Fibroblast of lung (primary cell): ENCODE measurements at regions not wholly inside any gene's neighbourhood (a gene's known extent, or its start where the extent isn't known, plus 50 kb on each side); places are given as distances from the start of the nearest gene placed in this dataset.

Source experiments
- DNase-seq, 2 donors: peaks; one replicate each; pipeline versions ENCODE4 v3.0.0 to v3.0.0-alpha.2; 2010; ENCODE audit warnings: low read depth in 2 of 2
- H2AFZ ChIP-seq: 2 replicates; pipeline ENCODE4 v1.5.1; 2012; ENCODE audit warnings: low read length, control low read depth, inconsistent platforms
- H3K27ac ChIP-seq: 2 replicates; pipeline ENCODE4 v1.5.1; 2011; ENCODE audit warnings: low read length, control low read depth; ENCODE audit not compliant: insufficient read depth
- H3K27me3 ChIP-seq: 2 replicates; pipeline ENCODE4 v1.5.1; 2011; ENCODE audit warnings: mild to moderate bottlenecking, low read length; ENCODE audit not compliant: control insufficient read depth, insufficient read depth
- H3K36me3 ChIP-seq: 2 replicates; pipeline ENCODE4 v1.5.1; 2011; ENCODE audit warnings: low read length; ENCODE audit not compliant: control insufficient read depth, insufficient read depth
- H3K4me1 ChIP-seq: 2 replicates; pipeline ENCODE4 v1.5.1; 2011; ENCODE audit warnings: low read length; ENCODE audit not compliant: control insufficient read depth, insufficient read depth; ENCODE audit errors: extremely low read depth
- H3K4me2 ChIP-seq: 2 replicates; pipeline ENCODE4 v1.5.1; 2011; ENCODE audit warnings: low read length, control low read depth; ENCODE audit not compliant: insufficient read depth; ENCODE audit errors: extremely low read depth
- H3K4me3 ChIP-seq, 4 experiments: fragments of 200-600 bp in 1 of 4; sonication (generic) in 1 of 4; replicated peaks in 1 of 4; 2 replicates each; pipeline ENCODE4 v1.5.1; 2011 to 2016; ENCODE audit warnings: low read length in 4 of 4, low read depth in 3 of 4, mild to moderate bottlenecking in 3 of 4, control low read depth in 2 of 4, inconsistent platforms in 1 of 4, mixed read lengths in 1 of 4; ENCODE audit not compliant: insufficient read depth in 1 of 4; ENCODE audit errors: control extremely low read depth in 1 of 4
- H3K79me2 ChIP-seq: 2 replicates; pipeline ENCODE4 v1.5.1; 2012; ENCODE audit warnings: mild to moderate bottlenecking, low read length, inconsistent platforms; ENCODE audit not compliant: control insufficient read depth, insufficient read depth
- H3K9ac ChIP-seq: 2 replicates; pipeline ENCODE4 v1.5.1; 2011; ENCODE audit warnings: mild to moderate bottlenecking, low read length, control low read depth; ENCODE audit not compliant: insufficient read depth
- H3K9me3 ChIP-seq: 2 replicates; pipeline ENCODE4 v1.5.1; 2012; ENCODE audit warnings: low read depth, low read length; ENCODE audit not compliant: control insufficient read depth, insufficient read depth
- H4K20me1 ChIP-seq: 2 replicates; pipeline ENCODE4 v1.5.1; 2011; ENCODE audit warnings: low read length; ENCODE audit not compliant: control insufficient read depth, insufficient read depth; ENCODE audit errors: extremely low read depth
- EZH2 ChIP-seq: IDR thresholded peaks from 2 replicates; pipeline ENCODE4 v1.5.1; 2012; ENCODE audit warnings: low read length, control low read depth, mild to moderate bottlenecking; ENCODE audit errors: missing control alignments
- TF ChIP-seq, protein P1 (sequence below), 2 donors: IDR thresholded peaks in 1 of 2; conservative IDR thresholded peaks in 1 of 2; 1 replicate in 1 of 2; 2 replicates in 1 of 2; pipeline ENCODE4 v1.5.1; 2011 to 2012; ENCODE audit warnings: low read length in 2 of 2, control low read depth in 1 of 2, inconsistent platforms in 1 of 2, low read depth in 1 of 2, mild to moderate bottlenecking in 1 of 2

DNA sequence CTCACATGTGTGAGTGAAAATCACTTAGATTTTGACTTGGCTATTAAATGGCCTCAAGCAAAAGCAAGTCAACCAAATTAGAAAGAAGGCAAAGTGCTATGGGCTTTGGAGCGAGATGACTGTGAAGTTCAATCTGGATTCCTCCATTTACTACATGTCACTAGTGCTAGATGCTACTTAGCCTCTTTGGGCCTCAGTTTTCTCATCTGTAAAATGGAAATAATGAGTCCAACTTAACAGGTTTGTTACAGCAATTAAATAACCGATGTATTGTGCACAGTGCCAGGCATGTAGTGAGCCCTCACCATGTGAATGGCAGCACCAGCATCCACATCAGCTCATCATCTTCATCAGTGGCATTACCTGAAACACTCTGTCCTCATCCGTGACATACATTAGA is 376.3 kb downstream of the MTX2 start:
- no peaks in the 10 kb centered on the region for H3K9me3 ChIP-seq
- no peak overlapping the region for H3K4me2 ChIP-seq
- no peak overlapping the region for H3K4me3 ChIP-seq
- H3K9ac ChIP-seq = no peak overlapping the region
- TF ChIP-seq, protein P1, sequence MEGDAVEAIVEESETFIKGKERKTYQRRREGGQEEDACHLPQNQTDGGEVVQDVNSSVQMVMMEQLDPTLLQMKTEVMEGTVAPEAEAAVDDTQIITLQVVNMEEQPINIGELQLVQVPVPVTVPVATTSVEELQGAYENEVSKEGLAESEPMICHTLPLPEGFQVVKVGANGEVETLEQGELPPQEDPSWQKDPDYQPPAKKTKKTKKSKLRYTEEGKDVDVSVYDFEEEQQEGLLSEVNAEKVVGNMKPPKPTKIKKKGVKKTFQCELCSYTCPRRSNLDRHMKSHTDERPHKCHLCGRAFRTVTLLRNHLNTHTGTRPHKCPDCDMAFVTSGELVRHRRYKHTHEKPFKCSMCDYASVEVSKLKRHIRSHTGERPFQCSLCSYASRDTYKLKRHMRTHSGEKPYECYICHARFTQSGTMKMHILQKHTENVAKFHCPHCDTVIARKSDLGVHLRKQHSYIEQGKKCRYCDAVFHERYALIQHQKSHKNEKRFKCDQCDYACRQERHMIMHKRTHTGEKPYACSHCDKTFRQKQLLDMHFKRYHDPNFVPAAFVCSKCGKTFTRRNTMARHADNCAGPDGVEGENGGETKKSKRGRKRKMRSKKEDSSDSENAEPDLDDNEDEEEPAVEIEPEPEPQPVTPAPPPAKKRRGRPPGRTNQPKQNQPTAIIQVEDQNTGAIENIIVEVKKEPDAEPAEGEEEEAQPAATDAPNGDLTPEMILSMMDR (conservative IDR thresholded peaks at IDR 0.05 in 1 of 2, IDR thresholded peaks at IDR 0.05 in 1 of 2; ENCODE audit: low read depth in 1 of 2, low read length in 2 of 2) = no peak
- no peak for TF ChIP-seq EZH2
- no peaks in the 10 kb centered on the region for H3K79me2 ChIP-seq
- DNase-seq = no peak
- no peaks in the 10 kb centered on the region for H4K20me1 ChIP-seq
- no peak overlapping the region for H2AFZ ChIP-seq
- H3K36me3 ChIP-seq = no peaks in the 10 kb centered on the region
- H3K27me3 ChIP-seq = no peaks in the 10 kb centered on the region
- no peak overlapping the region for H3K27ac ChIP-seq
- no peaks in the 10 kb centered on the region for H3K4me1 ChIP-seq

- H3K27ac ChIP-seq = no peak overlapping the region
- no peaks in the 10 kb centered on the region for H3K27me3 ChIP-seq
- H3K4me3 ChIP-seq = no peak overlapping the region
- H3K4me2 ChIP-seq = no peak overlapping the region
- H3K4me1 ChIP-seq = no peaks in the 10 kb centered on the region
- H3K79me2 ChIP-seq = no peaks in the 10 kb centered on the region
- no peaks in the 10 kb centered on the region for H3K36me3 ChIP-seq
- TF ChIP-seq, protein P1 (conservative IDR thresholded peaks at IDR 0.05 in 1 of 2, IDR thresholded peaks at IDR 0.05 in 1 of 2; ENCODE audit: low read depth in 1 of 2, low read length in 2 of 2) = no peak
- no peak for DNase-seq
- H3K9me3 ChIP-seq = no peaks in the 10 kb centered on the region
- H2AFZ ChIP-seq = no peak overlapping the region
- no peak overlapping the region for H3K9ac ChIP-seq
- H4K20me1 ChIP-seq = no peaks in the 10 kb centered on the region
These were observed 376.9 kb downstream of the MTX2 start for GRCh38 chr2:176646033-176646615.

DNA sequence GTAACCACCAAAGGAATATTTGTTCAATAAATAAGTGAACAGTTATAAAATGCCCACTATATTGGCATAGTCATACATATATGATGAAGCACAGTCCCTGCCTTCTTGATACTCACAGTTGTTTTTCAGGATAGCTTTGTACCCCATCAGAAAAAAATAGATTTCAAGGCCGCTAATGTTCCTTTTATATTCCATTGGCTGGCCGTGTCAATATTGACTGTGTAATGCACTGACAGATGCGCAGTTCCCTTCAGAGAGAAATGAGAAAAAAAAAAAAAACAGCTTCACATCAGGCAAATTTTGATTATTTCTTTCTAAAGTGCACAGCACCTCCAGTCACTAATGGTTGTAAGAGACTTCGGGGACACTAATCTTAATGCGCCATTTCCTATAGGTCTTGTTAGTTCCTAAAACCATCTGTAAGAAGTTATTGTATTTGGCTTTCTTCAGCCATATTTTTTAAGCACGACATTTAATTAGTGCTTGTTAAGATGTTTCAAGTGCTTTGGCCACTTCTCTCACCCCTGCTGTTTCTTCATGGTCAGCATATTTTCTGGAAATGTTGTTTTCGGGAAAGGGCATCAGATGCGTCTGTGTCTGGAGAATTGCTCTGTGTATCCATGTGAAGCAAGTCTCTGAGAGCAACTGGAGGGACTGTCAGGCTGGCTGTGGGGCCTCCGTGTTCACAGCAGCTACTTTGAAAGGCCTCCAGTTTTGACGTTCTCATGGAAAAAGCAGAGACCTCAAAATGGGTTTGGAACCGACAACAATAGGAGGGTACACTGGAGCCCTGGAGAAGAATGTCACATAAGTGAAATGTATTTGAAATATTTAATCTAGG is 378.3 kb downstream of the MTX2 start:
- no peak overlapping the region for H3K27ac ChIP-seq
- H3K4me3 ChIP-seq = no peak overlapping the region
- no peaks in the 10 kb centered on the region for H4K20me1 ChIP-seq
- no peak for TF ChIP-seq EZH2
- TF ChIP-seq, protein P1 (conservative IDR thresholded peaks at IDR 0.05 in 1 of 2, IDR thresholded peaks at IDR 0.05 in 1 of 2; ENCODE audit: low read depth in 1 of 2, low read length in 2 of 2) = no peak
- H3K9ac ChIP-seq = no peak overlapping the region
- no peaks in the 10 kb centered on the region for H3K79me2 ChIP-seq
- no peaks in the 10 kb centered on the region for H3K36me3 ChIP-seq
- H3K9me3 ChIP-seq = no peaks in the 10 kb centered on the region
- no peak overlapping the region for H3K4me2 ChIP-seq
- H2AFZ ChIP-seq = no peak overlapping the region
- DNase-seq = no peak
- H3K27me3 ChIP-seq = no peaks in the 10 kb centered on the region
- no peaks in the 10 kb centered on the region for H3K4me1 ChIP-seq
